Immature natural killer cell (primary cell): ENCODE measurements at regions not wholly inside any gene's neighbourhood (a gene's known extent, or its start where the extent isn't known, plus 50 kb on each side); places are given as distances from the start of the nearest gene placed in this dataset.

Experiments
- DNase-seq, 3 donors: peaks; one replicate each; pipeline ENCODE4 v3.0.0; 2022; ENCODE audit warnings: mixed read lengths in 1 of 3
- H3K27ac Mint-ChIP-seq, 6 donors: one replicate each; pipeline ENCODE4 v1.8.0; 2020; ENCODE audit warnings: mixed read lengths in 6 of 6, mild to moderate bottlenecking in 5 of 6, inconsistent platforms in 4 of 6, moderate library complexity in 3 of 6
- H3K27me3 Mint-ChIP-seq, 3 donors: one replicate each; pipeline ENCODE4 v1.8.0; 2020 to 2021; ENCODE audit warnings: low read depth in 3 of 3, mild to moderate bottlenecking in 3 of 3, mixed read lengths in 3 of 3, moderate library complexity in 3 of 3, inconsistent platforms in 1 of 3
- H3K36me3 Mint-ChIP-seq, 3 donors: one replicate each; pipeline ENCODE4 v1.8.0; 2020; ENCODE audit warnings: mixed read lengths in 3 of 3, inconsistent platforms in 2 of 3, mild to moderate bottlenecking in 2 of 3
- H3K4me1 Mint-ChIP-seq, 2 donors: one replicate each; pipeline ENCODE4 v1.8.0; 2020; ENCODE audit warnings: inconsistent platforms in 2 of 2, mild to moderate bottlenecking in 2 of 2, mixed read lengths in 2 of 2, moderate library complexity in 1 of 2
- H3K4me3 Mint-ChIP-seq, 5 donors: one replicate each; pipeline ENCODE4 v1.8.0; 2020; ENCODE audit warnings: mild to moderate bottlenecking in 5 of 5, mixed read lengths in 5 of 5, inconsistent platforms in 3 of 5, moderate library complexity in 3 of 5
- H3K9me3 Mint-ChIP-seq, 6 donors: one replicate each; pipeline ENCODE4 v1.8.0; 2020; ENCODE audit warnings: mild to moderate bottlenecking in 6 of 6, mixed read lengths in 6 of 6, inconsistent platforms in 4 of 6, moderate library complexity in 3 of 6

GRCh38 chr2:181755181-181755580 lies 74.9 kb upstream of the NEUROD1 start:
- H3K4me3 Mint-ChIP-seq, result no peak overlapping the region

GRCh38 chr2:181760521-181760920 lies 80.2 kb upstream of the NEUROD1 start:
- DNase-seq, result no peak
- H3K4me1 Mint-ChIP-seq, result no peaks in the 10 kb centered on the region
- H3K9me3 Mint-ChIP-seq, result peaks cover 0 to 2% (median 0%) of the 10 kb centered on the region in 6 donors
- no peaks in the 10 kb centered on the region for H3K36me3 Mint-ChIP-seq
- peaks cover 3 to 10% (median 8%) of the 10 kb centered on the region in 3 donors for H3K27me3 Mint-ChIP-seq
- no peak overlapping the region for H3K4me3 Mint-ChIP-seq
- no peak overlapping the region for H3K27ac Mint-ChIP-seq

More at GRCh38 chr2:181755181-181755580, 74.9 kb upstream of the NEUROD1 start:
- H3K27me3 Mint-ChIP-seq, result peaks cover 3 to 16% (median 4%) of the 10 kb centered on the region in 3 donors
- peaks cover 0 to 2% (median 0%) of the 10 kb centered on the region in 6 donors for H3K9me3 Mint-ChIP-seq
- DNase-seq, result no peak
- H3K4me1 Mint-ChIP-seq, result no peaks in the 10 kb centered on the region
- H3K36me3 Mint-ChIP-seq, result no peaks in the 10 kb centered on the region
- no peak overlapping the region for H3K27ac Mint-ChIP-seq

GRCh38 chr2:181761175-181761574 lies 80.9 kb upstream of the NEUROD1 start:
- no peak for DNase-seq
- Mint-ChIP-seq H3K4me3 (no peak overlapping the region), H3K9me3 (peaks cover 0 to 2% (median 0%) of the 10 kb centered on the region in 6 donors), H3K4me1 (no peaks in the 10 kb centered on the region), H3K27me3 (peaks cover 3 to 7% (median 7%) of the 10 kb centered on the region in 3 donors), H3K27ac (no peak overlapping the region), H3K36me3 (no peaks in the 10 kb centered on the region)

GRCh38 chr2:181762000-181762399 lies 81.7 kb upstream of the NEUROD1 start:
- peaks cover 0 to 2% (median 0%) of the 10 kb centered on the region in 6 donors for H3K9me3 Mint-ChIP-seq
- no peaks in the 10 kb centered on the region for H3K4me1 Mint-ChIP-seq
- no peaks in the 10 kb centered on the region for H3K36me3 Mint-ChIP-seq
- H3K27me3 Mint-ChIP-seq, result peaks cover 3 to 6% (median 6%) of the 10 kb centered on the region in 3 donors
- H3K27ac Mint-ChIP-seq, result no peak overlapping the region
- no peak overlapping the region for H3K4me3 Mint-ChIP-seq
- DNase-seq, result no peak

- no peak overlapping the region for H3K4me3 Mint-ChIP-seq
- H3K36me3 Mint-ChIP-seq, result no peaks in the 10 kb centered on the region
- no peak for DNase-seq
- H3K4me1 Mint-ChIP-seq, result no peaks in the 10 kb centered on the region
- peaks cover 0 to 2% (median 0%) of the 10 kb centered on the region in 6 donors for H3K9me3 Mint-ChIP-seq
- H3K27me3 Mint-ChIP-seq, result peaks cover 3 to 6% (median 6%) of the 10 kb centered on the region in 3 donors
- no peak overlapping the region for H3K27ac Mint-ChIP-seq
Measured at GRCh38 chr2:181762848-181763247, 82.5 kb upstream of the NEUROD1 start.

GRCh38 chr2:181763423-181763822 lies 83.1 kb upstream of the NEUROD1 start:
- Mint-ChIP-seq H3K36me3 (no peaks in the 10 kb centered on the region), H3K4me3 (no peak overlapping the region), H3K27me3 (peaks cover 3 to 6% (median 6%) of the 10 kb centered on the region in 3 donors), H3K9me3 (peaks cover 0 to 2% (median 0%) of the 10 kb centered on the region in 6 donors), H3K4me1 (no peaks in the 10 kb centered on the region), H3K27ac (no peak overlapping the region)
- no peak for DNase-seq

GRCh38 chr2:181764095-181764963 lies 84.0 kb upstream of the NEUROD1 start:
- peaks cover 0 to 2% (median 0%) of the 10 kb centered on the region in 6 donors for H3K9me3 Mint-ChIP-seq
- no peaks in the 10 kb centered on the region for H3K36me3 Mint-ChIP-seq
- peaks cover 4 to 7% (median 6%) of the 10 kb centered on the region in 3 donors for H3K27me3 Mint-ChIP-seq
- no peak for DNase-seq
- H3K4me3 Mint-ChIP-seq, result no peak overlapping the region
- H3K4me1 Mint-ChIP-seq, result no peaks in the 10 kb centered on the region
- H3K27ac Mint-ChIP-seq, result no peak overlapping the region

- Mint-ChIP-seq H3K36me3 (no peaks in the 10 kb centered on the region), H3K4me1 (no peaks in the 10 kb centered on the region), H3K27ac (no peak overlapping the region), H3K4me3 (no peak overlapping the region), H3K27me3 (peaks cover 1 to 9% (median 6%) of the 10 kb centered on the region in 3 donors), H3K9me3 (no peaks in the 10 kb centered on the region)
- no peak for DNase-seq
Measured at GRCh38 chr2:181766129-181766528, 85.8 kb upstream of the NEUROD1 start.

GRCh38 chr2:181770150-181770549 lies 89.8 kb upstream of the NEUROD1 start:
- no peak overlapping the region for H3K27ac Mint-ChIP-seq
- H3K27me3 Mint-ChIP-seq, result peaks cover 0 to 4% (median 3%) of the 10 kb centered on the region in 3 donors
- no peak for DNase-seq
- no peak overlapping the region for H3K4me3 Mint-ChIP-seq
- H3K36me3 Mint-ChIP-seq, result no peaks in the 10 kb centered on the region
- no peaks in the 10 kb centered on the region for H3K9me3 Mint-ChIP-seq
- no peaks in the 10 kb centered on the region for H3K4me1 Mint-ChIP-seq

GRCh38 chr2:181771356-181771755 lies 91.0 kb upstream of the NEUROD1 start:
- Mint-ChIP-seq H3K4me1 (no peaks in the 10 kb centered on the region), H3K36me3 (no peaks in the 10 kb centered on the region), H3K9me3 (no peaks in the 10 kb centered on the region), H3K27ac (no peak overlapping the region), H3K27me3 (peaks cover 0 to 4% (median 3%) of the 10 kb centered on the region in 3 donors), H3K4me3 (no peak overlapping the region)
- DNase-seq, result no peak

GRCh38 chr2:181772334-181772733 lies 92.0 kb upstream of the NEUROD1 start:
- Mint-ChIP-seq H3K4me1 (no peaks in the 10 kb centered on the region), H3K27me3 (peaks cover 0 to 4% (median 3%) of the 10 kb centered on the region in 3 donors), H3K36me3 (no peaks in the 10 kb centered on the region), H3K9me3 (no peaks in the 10 kb centered on the region), H3K27ac (no peak overlapping the region), H3K4me3 (no peak overlapping the region)
- no peak for DNase-seq

- no peaks in the 10 kb centered on the region for H3K9me3 Mint-ChIP-seq
- peaks cover 0 to 4% (median 3%) of the 10 kb centered on the region in 3 donors for H3K27me3 Mint-ChIP-seq
- no peak overlapping the region for H3K27ac Mint-ChIP-seq
- no peak for DNase-seq
- no peaks in the 10 kb centered on the region for H3K36me3 Mint-ChIP-seq
- no peaks in the 10 kb centered on the region for H3K4me1 Mint-ChIP-seq
- H3K4me3 Mint-ChIP-seq, result no peak overlapping the region
Measured at GRCh38 chr2:181772777-181773176, 92.5 kb upstream of the NEUROD1 start.

GRCh38 chr2:181774685-181775084 lies 94.4 kb upstream of the NEUROD1 start:
- H3K4me3 Mint-ChIP-seq, result no peak overlapping the region
- no peak for DNase-seq
- H3K27ac Mint-ChIP-seq, result no peak overlapping the region
- peaks cover 7 to 8% of the 10 kb centered on the region in 2 donors for H3K4me1 Mint-ChIP-seq
- no peaks in the 10 kb centered on the region for H3K9me3 Mint-ChIP-seq
- peaks cover 0 to 2% (median 0%) of the 10 kb centered on the region in 3 donors for H3K27me3 Mint-ChIP-seq
- H3K36me3 Mint-ChIP-seq, result no peaks in the 10 kb centered on the region

- Mint-ChIP-seq H3K4me3 (no peak overlapping the region), H3K9me3 (no peaks in the 10 kb centered on the region), H3K4me1 (peaks cover 7 to 8% of the 10 kb centered on the region in 2 donors), H3K36me3 (no peaks in the 10 kb centered on the region), H3K27me3 (peaks cover 0 to 2% (median 0%) of the 10 kb centered on the region in 3 donors), H3K27ac (no peak overlapping the region)
- DNase-seq, result no peak
Measured at GRCh38 chr2:181776336-181776735, 96.0 kb upstream of the NEUROD1 start.
